Activated naive CD4-positive, alpha-beta T cell treated with anti-CD3 and anti-CD28 coated beads, Interleukin-2, amount 10 ng/mL, durations not matched to agents 7 days and 5 days (primary cell): ENCODE measurements at regions not wholly inside any gene's neighbourhood (a gene's known extent, or its start where the extent isn't known, plus 50 kb on each side); places are given as distances from the start of the nearest gene placed in this dataset.

Experiments used
- CTCF ChIA-PET: fragments of 350-600 bp; sonication (Branson Sonifier 250); formaldehyde crosslinking; loops from one replicate; lab custom pipeline; 2021; ENCODE audit warnings: antibody characterized with exemption; lab: Charles Lee
- DNase-seq: peaks from one replicate; pipeline ENCODE4 v3.0.0-alpha.2; 2020
- H3K27ac Mint-ChIP-seq: one replicate; pipeline ENCODE4 v1.8.0; 2021; ENCODE audit warnings: mild to moderate bottlenecking, moderate library complexity, mixed read lengths
- H3K27me3 Mint-ChIP-seq: one replicate; pipeline ENCODE4 v1.8.0; 2021; ENCODE audit warnings: mild to moderate bottlenecking, mixed read lengths
- H3K36me3 Mint-ChIP-seq: one replicate; pipeline ENCODE4 v1.8.0; 2021; ENCODE audit warnings: mixed read lengths
- H3K4me1 Mint-ChIP-seq: one replicate; pipeline ENCODE4 v1.8.0; 2021; ENCODE audit warnings: mixed read lengths
- H3K4me3 Mint-ChIP-seq: one replicate; pipeline ENCODE4 v1.8.0; 2021; ENCODE audit warnings: mild to moderate bottlenecking, moderate library complexity, mixed read lengths
- H3K9me3 Mint-ChIP-seq: one replicate; pipeline ENCODE4 v1.8.0; 2021; ENCODE audit warnings: mixed read lengths

DNA sequence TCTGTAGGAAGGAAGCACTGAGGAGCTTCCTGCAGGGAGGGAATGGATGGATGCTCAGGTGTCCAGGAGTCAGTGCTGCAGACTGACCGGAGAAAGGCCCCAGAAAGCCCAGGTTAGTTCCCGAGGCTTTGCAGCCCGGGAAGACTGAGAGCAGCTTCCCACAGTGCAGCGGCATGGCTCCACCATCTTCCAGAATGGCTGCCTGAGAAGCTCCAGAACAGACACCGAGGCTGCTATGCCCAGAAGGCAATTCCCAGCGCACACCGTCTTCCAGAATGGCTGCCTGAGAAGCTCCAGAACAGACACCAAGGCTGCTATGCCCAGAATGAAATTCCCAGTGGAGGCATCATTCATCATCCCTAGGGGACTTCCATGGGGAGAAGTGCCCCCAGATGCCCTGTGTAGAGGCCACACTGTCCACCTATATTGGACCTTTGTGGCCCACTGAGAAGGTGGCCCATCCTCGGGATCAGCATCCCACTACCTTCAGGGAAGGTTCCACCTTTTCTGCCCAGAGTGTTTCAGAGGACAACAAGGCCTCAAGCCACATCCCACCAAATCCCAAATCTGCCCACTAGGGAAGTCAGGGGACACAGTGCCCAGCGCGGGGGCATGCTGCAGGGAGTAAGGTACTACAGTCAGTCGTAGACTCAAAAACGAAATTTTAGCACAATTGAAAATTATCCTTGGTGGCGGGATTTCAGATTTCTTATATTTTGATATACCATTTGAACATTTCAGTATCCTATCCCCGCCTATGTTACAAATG, 80.5 kb downstream of the KCNF1 start:
- CTCF ChIA-PET, result no interaction called here

DNA sequence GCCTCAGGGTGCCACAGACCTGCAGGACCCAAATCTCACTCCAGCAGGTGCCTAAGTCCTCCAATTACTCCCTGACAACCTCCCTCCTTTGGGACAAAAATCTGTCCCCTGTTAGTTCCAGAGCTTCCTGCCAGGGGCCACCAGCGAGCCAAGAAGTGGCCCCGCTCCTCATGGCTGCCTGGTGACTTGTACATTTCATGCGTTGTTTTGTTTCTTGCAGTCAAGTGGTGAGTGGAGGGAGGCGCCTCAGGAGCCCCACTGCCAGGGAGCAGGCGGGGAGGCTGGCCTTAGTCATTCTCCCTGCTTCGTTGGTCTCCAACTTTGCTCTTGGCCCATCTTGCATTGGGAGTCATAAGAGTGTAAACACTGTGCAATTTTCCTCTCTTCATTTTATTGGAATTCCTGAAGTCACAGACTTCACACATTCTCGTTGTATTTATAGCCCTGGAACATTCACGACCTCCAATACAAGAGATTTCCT, 81.3 kb downstream of the KCNF1 start:
- Mint-ChIP-seq H3K4me1 (no peaks in the 10 kb centered on the region), H3K9me3 (no peaks in the 10 kb centered on the region), H3K27me3 (peaks cover 15% of the 10 kb centered on the region), H3K36me3 (no peaks in the 10 kb centered on the region), H3K4me3 (no peak overlapping the region), H3K27ac (no peak overlapping the region)
- no peak for DNase-seq
- CTCF ChIA-PET, result no interaction called here

More for the DNA sequence above, 80.5 kb downstream of the KCNF1 start:
- Mint-ChIP-seq H3K4me1 (no peaks in the 10 kb centered on the region), H3K27ac (no peak overlapping the region), H3K36me3 (no peaks in the 10 kb centered on the region), H3K9me3 (no peaks in the 10 kb centered on the region), H3K27me3 (peaks cover 15% of the 10 kb centered on the region), H3K4me3 (no peak overlapping the region)
- DNase-seq, result no peak

DNA sequence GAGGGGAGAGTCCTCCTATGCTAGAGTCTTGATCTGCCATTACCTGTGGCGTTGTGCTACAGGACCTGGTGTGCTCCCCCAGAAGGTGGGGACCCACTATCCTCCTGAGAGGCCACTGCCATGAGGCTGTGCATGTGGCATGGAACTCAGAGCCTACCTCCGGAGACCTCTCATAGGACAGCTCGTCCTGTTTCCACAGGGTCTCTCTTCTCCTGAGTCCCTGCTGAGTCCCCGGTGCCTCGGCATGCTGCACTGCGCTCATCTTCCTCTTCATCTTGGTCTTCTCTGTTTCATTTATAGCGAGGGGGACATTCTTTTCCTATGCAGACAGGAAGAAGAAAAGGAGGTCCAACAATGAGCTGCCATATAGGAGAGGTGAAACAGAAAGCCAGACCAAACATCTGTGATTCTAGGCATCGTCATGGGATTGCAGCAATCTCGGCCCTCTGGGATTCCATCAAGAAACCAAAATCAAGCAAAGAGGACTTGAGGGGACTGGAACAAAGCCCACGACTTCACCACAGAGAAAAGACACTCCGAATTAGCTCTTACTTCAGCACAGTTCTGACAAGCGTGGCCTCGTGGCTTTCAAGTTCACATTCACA, 83.7 kb downstream of the KCNF1 start:
- Mint-ChIP-seq H3K4me1 (no peaks in the 10 kb centered on the region), H3K27me3 (peaks cover 15% of the 10 kb centered on the region), H3K9me3 (no peaks in the 10 kb centered on the region), H3K4me3 (no peak overlapping the region), H3K27ac (no peak overlapping the region), H3K36me3 (no peaks in the 10 kb centered on the region)
- CTCF ChIA-PET, result no interaction called here
- DNase-seq, result no peak

DNA sequence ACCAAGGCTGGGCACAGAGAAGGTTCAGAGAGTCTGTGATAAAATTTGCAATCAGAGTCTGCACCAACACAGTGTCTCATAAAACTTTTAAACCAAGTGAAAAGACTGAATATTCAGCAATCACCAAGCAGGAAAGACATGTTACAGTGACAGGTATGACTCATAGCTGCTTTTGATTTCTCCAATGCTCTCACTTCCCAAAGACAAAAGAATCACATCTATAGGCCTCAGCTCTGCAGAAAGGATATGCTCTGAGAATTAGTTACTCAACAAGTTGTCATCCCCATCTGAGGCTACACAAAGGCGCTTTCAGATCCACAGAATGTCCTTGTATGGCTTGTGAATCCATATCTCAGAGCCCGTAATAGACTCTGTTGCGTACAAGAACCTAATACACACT, 92.5 kb downstream of the KCNF1 start:
- Mint-ChIP-seq H3K4me3 (no peak overlapping the region), H3K36me3 (no peaks in the 10 kb centered on the region), H3K9me3 (no peaks in the 10 kb centered on the region), H3K27ac (no peak overlapping the region), H3K27me3 (peaks cover 8% of the 10 kb centered on the region), H3K4me1 (no peaks in the 10 kb centered on the region)
- CTCF ChIA-PET, result no interaction called here
- DNase-seq, result no peak

DNA sequence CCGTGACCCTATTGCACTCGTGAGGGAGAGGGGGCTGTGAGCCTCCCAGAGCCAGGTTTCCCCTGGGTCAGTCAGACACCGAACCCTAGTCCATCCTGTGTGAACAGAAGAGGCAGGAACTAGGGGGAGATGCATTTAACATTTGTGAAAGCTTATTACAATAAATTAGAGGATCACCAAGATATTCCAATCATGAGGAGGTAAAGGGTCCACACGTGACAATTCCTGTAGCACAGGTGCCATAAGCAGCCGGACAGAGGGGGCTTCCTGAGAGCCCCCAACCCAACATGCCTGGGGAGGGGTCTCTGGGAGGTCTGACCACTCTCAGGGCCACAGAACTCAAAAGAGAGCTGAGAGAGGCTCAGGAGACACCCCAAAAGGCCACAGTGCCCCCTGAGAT, 93.3 kb downstream of the KCNF1 start:
- no peak overlapping the region for H3K27ac Mint-ChIP-seq
- no peak overlapping the region for H3K4me3 Mint-ChIP-seq

DNA sequence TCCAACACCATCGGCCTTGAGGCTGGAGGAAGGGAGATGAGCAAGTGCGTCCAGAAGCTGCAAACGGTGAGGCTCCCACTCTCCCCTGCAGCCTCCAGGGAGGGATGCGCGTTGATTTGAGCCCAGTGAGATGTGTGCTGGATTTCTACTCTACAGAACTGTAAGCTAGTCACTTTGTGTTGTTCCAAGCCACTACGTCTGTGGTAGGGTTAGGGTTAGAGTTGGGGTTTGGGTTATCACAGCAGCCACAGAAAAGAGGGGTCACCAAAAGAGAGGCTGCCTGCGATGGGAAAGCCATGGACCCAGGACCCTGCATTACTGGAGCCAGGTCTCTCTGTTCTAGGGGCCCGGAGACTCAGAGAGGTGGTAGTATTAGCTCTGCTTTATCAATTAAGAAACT, 94.5 kb downstream of the KCNF1 start:
- H3K4me1 Mint-ChIP-seq, result no peaks in the 10 kb centered on the region
- peaks cover 8% of the 10 kb centered on the region for H3K27me3 Mint-ChIP-seq
- peaks cover 5% of the 10 kb centered on the region for H3K9me3 Mint-ChIP-seq
- CTCF ChIA-PET, result no interaction called here
- H3K4me3 Mint-ChIP-seq, result no peak overlapping the region
- DNase-seq, result no peak
- H3K36me3 Mint-ChIP-seq, result no peaks in the 10 kb centered on the region
- no peak overlapping the region for H3K27ac Mint-ChIP-seq

More for the DNA sequence above, 93.3 kb downstream of the KCNF1 start:
- Mint-ChIP-seq H3K9me3 (no peaks in the 10 kb centered on the region), H3K27me3 (peaks cover 8% of the 10 kb centered on the region), H3K36me3 (no peaks in the 10 kb centered on the region), H3K4me1 (no peaks in the 10 kb centered on the region)
- CTCF ChIA-PET, result interaction anchor here (1.1 kb wide), 1 partner anchor 173 kb away, joined by 3 read pairs; no protein-coding TSS in a partner anchor
- DNase-seq, result no peak

DNA sequence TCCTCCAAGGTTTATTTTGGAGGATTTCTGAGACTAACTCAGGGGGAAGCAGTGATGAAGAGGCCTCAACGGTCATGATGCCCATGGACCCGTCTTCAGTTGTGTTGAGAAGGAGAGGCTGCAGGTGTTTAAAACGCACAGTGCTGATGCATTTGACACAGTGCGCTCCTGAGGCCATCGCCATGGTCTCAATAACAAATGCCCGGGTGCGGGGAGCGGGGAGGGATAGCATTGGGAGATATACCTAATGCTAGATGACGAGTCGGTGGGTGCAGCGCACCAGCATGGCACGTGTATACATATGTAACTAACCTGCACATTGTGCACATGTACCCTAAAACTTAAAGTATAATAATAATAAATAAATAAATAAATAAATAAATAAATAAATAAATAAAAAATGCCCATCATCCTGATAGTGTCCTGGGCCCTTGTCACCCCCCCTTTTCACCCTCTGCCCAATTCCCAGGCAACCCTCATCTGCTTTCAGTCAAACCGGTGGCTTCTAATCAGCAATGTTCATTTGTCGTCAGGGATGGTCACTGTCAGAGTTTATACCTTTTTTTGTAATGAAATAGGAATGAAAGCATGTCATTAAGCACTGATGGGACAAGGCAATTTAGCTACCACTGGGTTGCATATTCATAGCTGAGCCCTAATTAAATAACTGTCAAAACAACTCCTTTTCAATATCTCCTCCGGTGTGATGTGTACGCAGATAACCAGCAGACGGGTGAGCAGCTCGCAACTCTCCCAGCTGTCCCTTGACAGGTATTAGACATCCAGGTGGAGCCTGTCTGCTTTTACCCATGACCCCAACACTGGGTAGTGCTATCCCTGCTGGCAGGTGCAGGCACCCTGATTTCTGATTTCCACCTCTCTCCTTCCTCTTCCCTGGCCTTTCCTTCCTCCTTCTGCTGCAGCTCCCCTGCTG, 95.9 kb downstream of the KCNF1 start:
- no peak for DNase-seq
- Mint-ChIP-seq H3K36me3 (no peaks in the 10 kb centered on the region), H3K9me3 (peaks cover 11% of the 10 kb centered on the region), H3K27me3 (peaks cover 3% of the 10 kb centered on the region), H3K4me3 (no peak overlapping the region), H3K27ac (no peak overlapping the region), H3K4me1 (no peaks in the 10 kb centered on the region)
- CTCF ChIA-PET, result no interaction called here

DNA sequence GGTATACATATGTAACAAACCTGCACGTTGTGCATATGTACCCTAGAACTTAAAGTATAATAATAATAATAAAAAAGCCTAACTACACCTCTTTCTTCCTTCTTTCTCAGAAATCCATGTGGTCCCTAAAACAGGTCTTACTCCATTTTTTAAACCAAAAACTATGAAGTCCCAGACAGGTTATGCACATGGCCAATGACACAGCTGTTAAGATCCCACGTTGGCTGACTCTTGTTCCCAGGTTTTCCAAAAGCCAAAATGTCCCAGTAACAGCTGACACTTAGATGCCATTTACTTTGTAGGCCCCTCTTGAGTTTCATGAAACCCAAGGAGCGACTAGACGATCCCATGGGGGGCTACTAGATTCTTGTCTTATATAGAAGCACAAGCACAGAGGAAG, 97.0 kb downstream of the KCNF1 start:
- Mint-ChIP-seq H3K4me3 (no peak overlapping the region), H3K27ac (no peak overlapping the region), H3K4me1 (no peaks in the 10 kb centered on the region), H3K36me3 (no peaks in the 10 kb centered on the region), H3K9me3 (peaks cover 11% of the 10 kb centered on the region), H3K27me3 (no peaks in the 10 kb centered on the region)
- DNase-seq, result no peak
- CTCF ChIA-PET, result interaction anchor here (0.6 kb wide), 1 partner anchor 62 kb away, joined by 3 read pairs; no protein-coding TSS in a partner anchor

DNA sequence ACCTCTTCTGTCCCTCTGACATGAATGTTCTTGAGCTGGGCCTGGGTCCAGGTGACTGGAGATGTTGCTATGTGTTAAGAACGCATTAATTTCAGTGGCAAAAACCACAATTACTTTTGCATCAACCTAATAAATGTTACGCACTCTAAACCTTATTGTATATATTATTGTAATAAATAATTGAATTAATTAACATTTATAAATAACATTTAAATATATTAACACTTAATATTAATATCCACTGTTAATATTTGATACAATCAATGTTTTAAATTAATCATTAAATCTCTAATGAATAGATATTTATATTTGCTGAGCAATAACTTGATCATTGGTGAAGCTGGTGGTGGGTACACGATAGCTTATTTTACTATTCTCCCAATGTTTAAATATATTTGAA, 97.4 kb downstream of the KCNF1 start:
- Mint-ChIP-seq H3K4me3 (no peak overlapping the region), H3K27ac (no peak overlapping the region), H3K36me3 (no peaks in the 10 kb centered on the region), H3K27me3 (no peaks in the 10 kb centered on the region), H3K4me1 (no peaks in the 10 kb centered on the region), H3K9me3 (peaks cover 11% of the 10 kb centered on the region)
- DNase-seq, result no peak
- CTCF ChIA-PET, result no interaction called here

DNA sequence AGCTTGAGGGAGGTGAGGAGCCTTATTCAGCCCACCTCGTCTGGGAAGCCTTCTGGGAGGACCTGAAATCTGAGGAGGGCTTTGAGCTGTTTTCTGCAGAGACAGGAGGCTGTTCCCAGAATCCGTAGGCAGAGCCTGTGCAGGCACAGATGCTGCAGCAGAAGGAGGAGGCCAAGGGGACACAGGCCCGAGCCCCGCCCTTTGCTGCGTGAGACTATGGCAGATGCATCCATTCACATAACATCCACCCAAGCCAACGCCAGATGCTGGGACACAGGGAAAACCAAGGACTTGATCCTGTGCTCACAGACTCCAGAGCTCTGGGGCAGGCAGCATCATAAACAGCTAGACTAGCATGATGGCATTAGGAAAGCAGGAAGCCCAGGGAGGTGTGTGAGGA, 98.2 kb downstream of the KCNF1 start:
- no peak for DNase-seq
- Mint-ChIP-seq H3K36me3 (no peaks in the 10 kb centered on the region), H3K4me1 (no peaks in the 10 kb centered on the region), H3K27ac (no peak overlapping the region), H3K9me3 (peaks cover 11% of the 10 kb centered on the region), H3K4me3 (no peak overlapping the region), H3K27me3 (no peaks in the 10 kb centered on the region)
- CTCF ChIA-PET, result no interaction called here

DNA sequence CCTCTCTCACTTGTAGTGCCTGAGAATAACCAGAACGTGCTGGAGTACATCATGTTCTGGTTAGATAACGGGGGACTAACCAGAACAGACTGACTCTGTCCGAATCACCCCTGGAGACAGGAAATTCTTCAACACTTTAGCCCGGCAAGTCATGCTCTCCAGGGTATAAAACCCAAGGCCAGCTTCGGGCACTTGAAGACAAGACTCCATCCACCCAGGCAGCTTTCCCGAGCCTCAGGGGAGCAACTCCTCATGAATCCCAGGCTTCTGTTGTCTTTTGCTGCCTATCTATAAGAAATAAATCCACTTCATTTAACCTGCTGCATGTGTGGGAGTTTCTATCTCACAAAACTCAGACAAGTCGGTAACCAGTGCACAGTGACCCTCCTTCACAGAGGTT, 99.6 kb downstream of the KCNF1 start:
- Mint-ChIP-seq H3K9me3 (peaks cover 11% of the 10 kb centered on the region), H3K27me3 (peaks cover 5% of the 10 kb centered on the region), H3K4me1 (no peaks in the 10 kb centered on the region), H3K4me3 (no peak overlapping the region), H3K27ac (no peak overlapping the region), H3K36me3 (no peaks in the 10 kb centered on the region)
- DNase-seq, result no peak
- CTCF ChIA-PET, result no interaction called here

DNA sequence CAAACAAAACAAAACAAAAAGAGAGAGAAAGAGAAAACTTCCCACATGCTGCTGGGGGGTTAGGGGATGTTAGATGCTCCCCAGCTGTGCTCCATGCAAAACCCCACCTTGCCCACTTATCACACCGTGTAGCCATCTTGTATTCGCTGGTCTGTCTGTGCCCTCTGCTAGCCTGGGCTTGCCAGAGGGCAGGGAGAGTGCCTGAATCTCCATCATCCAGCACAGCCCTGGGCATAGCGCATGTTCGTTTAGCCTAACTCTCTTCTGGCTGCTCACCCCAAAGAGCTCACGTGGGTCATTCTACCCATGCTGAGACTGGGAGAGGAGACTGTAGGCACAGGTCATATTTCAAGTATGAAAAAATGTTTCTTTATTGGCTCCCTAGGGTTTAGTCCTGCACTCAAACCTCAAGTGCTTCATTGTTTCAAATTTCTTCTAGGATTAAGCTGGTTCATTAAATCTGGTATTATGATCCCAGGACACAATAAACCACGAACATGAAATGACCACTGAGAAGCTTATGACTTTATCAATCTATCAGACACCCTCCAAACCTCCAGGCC, 100.5 kb downstream of the KCNF1 start:
- Mint-ChIP-seq H3K4me1 (no peaks in the 10 kb centered on the region), H3K27ac (no peak overlapping the region), H3K9me3 (peaks cover 11% of the 10 kb centered on the region), H3K36me3 (no peaks in the 10 kb centered on the region), H3K27me3 (peaks cover 11% of the 10 kb centered on the region), H3K4me3 (no peak overlapping the region)
- no peak for DNase-seq
- CTCF ChIA-PET, result no interaction called here

DNA sequence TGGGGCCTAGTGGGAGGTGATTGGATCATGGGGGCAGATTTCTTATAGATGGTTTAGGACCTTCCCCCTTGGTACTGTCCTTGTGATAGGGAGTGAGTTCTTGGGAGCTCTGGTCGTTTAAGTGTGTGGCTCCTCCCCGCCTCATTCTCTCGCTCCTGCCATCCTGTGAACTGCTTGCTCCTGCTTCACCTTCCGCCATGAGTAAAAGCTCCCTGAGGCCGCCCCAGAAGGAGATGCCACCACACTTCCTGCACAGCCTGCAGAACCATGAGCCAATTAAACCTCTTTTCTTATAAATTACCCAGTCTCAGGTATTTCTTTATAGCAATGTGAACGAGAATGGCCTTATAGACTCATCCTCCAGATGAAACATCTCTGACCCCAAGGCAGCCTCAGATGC, 101.5 kb downstream of the KCNF1 start:
- no peak overlapping the region for H3K27ac Mint-ChIP-seq
- peaks cover 18% of the 10 kb centered on the region for H3K27me3 Mint-ChIP-seq
- peaks cover 11% of the 10 kb centered on the region for H3K9me3 Mint-ChIP-seq
- H3K36me3 Mint-ChIP-seq, result no peaks in the 10 kb centered on the region
- no peak for DNase-seq
- no peaks in the 10 kb centered on the region for H3K4me1 Mint-ChIP-seq
- CTCF ChIA-PET, result no interaction called here
- H3K4me3 Mint-ChIP-seq, result no peak overlapping the region

DNA sequence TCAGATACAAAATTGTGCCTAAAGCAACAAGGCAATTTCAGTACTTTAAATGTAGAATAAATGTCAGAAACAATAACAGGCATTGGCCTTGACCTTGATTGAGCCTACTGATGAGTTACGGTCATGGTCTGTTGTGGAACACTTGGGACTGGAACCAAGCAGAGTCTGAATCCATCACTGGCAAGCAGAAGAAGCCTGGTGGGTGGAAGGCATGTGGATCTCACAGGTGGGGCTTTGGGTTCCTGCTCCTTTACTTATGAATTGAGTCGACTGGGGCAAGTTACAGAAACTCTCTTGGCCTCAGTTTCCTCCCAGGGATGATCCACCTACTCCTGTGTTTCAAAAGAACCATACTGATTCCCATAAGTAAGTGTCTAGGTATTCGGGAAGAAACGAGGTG, 102.3 kb downstream of the KCNF1 start:
- Mint-ChIP-seq H3K4me1 (no peaks in the 10 kb centered on the region), H3K36me3 (no peaks in the 10 kb centered on the region), H3K27me3 (peaks cover 26% of the 10 kb centered on the region), H3K9me3 (peaks cover 11% of the 10 kb centered on the region), H3K4me3 (no peak overlapping the region), H3K27ac (no peak overlapping the region)
- CTCF ChIA-PET, result no interaction called here
- DNase-seq, result no peak
